ENCODE measurements at regions not wholly inside any gene's neighbourhood (a gene's known extent, or its start where the extent isn't known, plus 50 kb on each side); places are given as distances from the start of the nearest gene placed in this dataset.

DNA sequence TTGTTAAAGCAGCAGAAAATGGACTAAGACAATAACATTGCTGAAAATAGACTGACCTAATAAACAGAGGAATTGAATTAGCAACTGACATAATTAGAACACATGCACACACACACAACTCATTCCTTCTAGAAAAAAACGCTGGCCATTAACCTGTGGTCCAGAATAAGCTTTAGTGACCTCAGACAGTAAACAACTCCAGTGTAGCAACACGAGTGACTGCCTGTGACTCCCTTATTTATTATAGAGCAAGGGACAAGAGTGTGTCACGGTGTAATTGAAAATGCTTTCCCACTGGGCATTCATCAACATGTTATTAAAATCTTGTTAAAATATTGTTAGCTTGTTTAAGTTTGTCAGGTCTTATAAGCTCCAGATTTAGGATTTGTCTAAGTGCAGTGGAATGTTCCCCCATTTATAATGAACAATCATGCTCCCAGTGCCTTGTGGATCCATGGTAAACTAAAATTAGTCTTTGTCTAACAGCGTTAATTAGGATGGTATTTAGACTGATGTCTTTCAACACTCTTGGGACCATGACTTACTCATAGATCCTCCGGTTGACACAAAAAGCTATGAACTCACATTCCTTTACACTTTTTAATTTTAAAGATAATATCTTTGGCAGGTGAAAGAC is 111.7 kb upstream of the IRS2 start:
- TF ChIP-seq ISL1 (CRISPR knock-in tag; IDR thresholded peaks at IDR 0.05) (no peak), OSR1 (CRISPR knock-in tag; IDR thresholded peaks at IDR 0.05) (no peak), RARB (CRISPR knock-in tag; IDR thresholded peaks at IDR 0.05) (no peak), ESRRG (CRISPR knock-in tag; IDR thresholded peaks at IDR 0.05) (no peak), ZC3H10 (CRISPR knock-in tag; IDR thresholded peaks at IDR 0.05) (no peak), PATZ1 (CRISPR knock-in tag; IDR thresholded peaks at IDR 0.05; ENCODE audit: borderline replicate concordance) (no peak)
- TF ChIP-seq, protein P1, sequence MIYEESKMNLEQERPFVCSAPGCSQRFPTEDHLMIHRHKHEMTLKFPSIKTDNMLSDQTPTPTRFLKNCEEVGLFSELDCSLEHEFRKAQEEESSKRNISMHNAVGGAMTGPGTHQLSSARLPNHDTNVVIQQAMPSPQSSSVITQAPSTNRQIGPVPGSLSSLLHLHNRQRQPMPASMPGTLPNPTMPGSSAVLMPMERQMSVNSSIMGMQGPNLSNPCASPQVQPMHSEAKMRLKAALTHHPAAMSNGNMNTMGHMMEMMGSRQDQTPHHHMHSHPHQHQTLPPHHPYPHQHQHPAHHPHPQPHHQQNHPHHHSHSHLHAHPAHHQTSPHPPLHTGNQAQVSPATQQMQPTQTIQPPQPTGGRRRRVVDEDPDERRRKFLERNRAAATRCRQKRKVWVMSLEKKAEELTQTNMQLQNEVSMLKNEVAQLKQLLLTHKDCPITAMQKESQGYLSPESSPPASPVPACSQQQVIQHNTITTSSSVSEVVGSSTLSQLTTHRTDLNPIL (CRISPR knock-in tag; IDR thresholded peaks at IDR 0.05; ENCODE audit: low read depth): no peak
- ATAC-seq: no peak

DNA sequence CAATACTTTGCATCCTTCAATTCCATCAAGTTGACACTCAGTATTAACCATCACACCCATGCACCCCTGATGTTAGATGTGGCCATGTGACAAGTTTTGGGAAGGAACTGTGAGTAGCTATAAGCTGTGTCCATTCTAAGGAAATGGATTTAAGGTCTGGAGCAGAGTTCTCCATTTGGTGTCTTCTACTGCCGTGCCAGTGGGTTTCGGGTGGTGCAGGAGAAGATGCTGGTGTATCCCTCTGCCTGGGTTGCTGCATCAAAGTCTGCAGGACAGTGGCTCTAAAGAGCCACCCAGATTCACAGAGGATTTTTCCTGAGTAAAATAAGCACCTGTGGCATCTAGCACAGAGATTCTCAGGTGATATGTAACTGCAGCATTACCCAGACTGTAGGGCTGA is 105.7 kb upstream of the IRS2 start:
- no peak for ATAC-seq
- TF ChIP-seq ISL1 (CRISPR knock-in tag; IDR thresholded peaks at IDR 0.05) (no peak), ARNTL (CRISPR knock-in tag; IDR thresholded peaks at IDR 0.05; ENCODE audit: borderline replicate concordance, low read depth) (no peak), TOX (CRISPR knock-in tag; IDR thresholded peaks at IDR 0.05; ENCODE audit: borderline replicate concordance) (no peak), TCF4 (CRISPR knock-in tag; IDR thresholded peaks at IDR 0.05; ENCODE audit: borderline replicate concordance) (no peak), ZNF565 (CRISPR knock-in tag; conservative IDR thresholded peaks at IDR 0.05; ENCODE audit: low read depth) (no peak), CSDC2 (CRISPR knock-in tag; IDR thresholded peaks at IDR 0.05) (no peak), ZFP3 (CRISPR knock-in tag; IDR thresholded peaks at IDR 0.05) (no peak), OSR1 (CRISPR knock-in tag; IDR thresholded peaks at IDR 0.05) (no peak), BACH2 (CRISPR knock-in tag; IDR thresholded peaks at IDR 0.05; ENCODE audit: borderline replicate concordance) (no peak), SNAI2 (CRISPR knock-in tag; IDR thresholded peaks at IDR 0.05) (no peak), ZC3H10 (CRISPR knock-in tag; IDR thresholded peaks at IDR 0.05) (no peak), PATZ1 (CRISPR knock-in tag; IDR thresholded peaks at IDR 0.05; ENCODE audit: borderline replicate concordance) (no peak), PPARA (CRISPR knock-in tag; IDR thresholded peaks at IDR 0.05; ENCODE audit: borderline replicate concordance) (no peak), RARB (CRISPR knock-in tag; IDR thresholded peaks at IDR 0.05) (no peak), GLIS3 (CRISPR knock-in tag; IDR thresholded peaks at IDR 0.05) (no peak), ZNF8 (CRISPR knock-in tag; IDR thresholded peaks at IDR 0.05) (no peak)
- TF ChIP-seq, protein P2, sequence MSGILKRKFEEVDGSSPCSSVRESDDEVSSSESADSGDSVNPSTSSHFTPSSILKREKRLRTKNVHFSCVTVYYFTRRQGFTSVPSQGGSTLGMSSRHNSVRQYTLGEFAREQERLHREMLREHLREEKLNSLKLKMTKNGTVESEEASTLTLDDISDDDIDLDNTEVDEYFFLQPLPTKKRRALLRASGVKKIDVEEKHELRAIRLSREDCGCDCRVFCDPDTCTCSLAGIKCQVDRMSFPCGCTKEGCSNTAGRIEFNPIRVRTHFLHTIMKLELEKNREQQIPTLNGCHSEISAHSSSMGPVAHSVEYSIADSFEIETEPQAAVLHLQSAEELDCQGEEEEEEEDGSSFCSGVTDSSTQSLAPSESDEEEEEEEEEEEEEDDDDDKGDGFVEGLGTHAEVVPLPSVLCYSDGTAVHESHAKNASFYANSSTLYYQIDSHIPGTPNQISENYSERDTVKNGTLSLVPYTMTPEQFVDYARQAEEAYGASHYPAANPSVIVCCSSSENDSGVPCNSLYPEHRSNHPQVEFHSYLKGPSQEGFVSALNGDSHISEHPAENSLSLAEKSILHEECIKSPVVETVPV (CRISPR knock-in tag; IDR thresholded peaks at IDR 0.05): no peak
- TF ChIP-seq, protein P3, sequence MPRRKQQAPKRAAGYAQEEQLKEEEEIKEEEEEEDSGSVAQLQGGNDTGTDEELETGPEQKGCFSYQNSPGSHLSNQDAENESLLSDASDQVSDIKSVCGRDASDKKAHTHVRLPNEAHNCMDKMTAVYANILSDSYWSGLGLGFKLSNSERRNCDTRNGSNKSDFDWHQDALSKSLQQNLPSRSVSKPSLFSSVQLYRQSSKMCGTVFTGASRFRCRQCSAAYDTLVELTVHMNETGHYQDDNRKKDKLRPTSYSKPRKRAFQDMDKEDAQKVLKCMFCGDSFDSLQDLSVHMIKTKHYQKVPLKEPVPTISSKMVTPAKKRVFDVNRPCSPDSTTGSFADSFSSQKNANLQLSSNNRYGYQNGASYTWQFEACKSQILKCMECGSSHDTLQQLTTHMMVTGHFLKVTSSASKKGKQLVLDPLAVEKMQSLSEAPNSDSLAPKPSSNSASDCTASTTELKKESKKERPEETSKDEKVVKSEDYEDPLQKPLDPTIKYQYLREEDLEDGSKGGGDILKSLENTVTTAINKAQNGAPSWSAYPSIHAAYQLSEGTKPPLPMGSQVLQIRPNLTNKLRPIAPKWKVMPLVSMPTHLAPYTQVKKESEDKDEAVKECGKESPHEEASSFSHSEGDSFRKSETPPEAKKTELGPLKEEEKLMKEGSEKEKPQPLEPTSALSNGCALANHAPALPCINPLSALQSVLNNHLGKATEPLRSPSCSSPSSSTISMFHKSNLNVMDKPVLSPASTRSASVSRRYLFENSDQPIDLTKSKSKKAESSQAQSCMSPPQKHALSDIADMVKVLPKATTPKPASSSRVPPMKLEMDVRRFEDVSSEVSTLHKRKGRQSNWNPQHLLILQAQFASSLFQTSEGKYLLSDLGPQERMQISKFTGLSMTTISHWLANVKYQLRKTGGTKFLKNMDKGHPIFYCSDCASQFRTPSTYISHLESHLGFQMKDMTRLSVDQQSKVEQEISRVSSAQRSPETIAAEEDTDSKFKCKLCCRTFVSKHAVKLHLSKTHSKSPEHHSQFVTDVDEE (CRISPR knock-in tag; IDR thresholded peaks at IDR 0.05): no peak
- TF ChIP-seq, protein P1 (CRISPR knock-in tag; IDR thresholded peaks at IDR 0.05; ENCODE audit: low read depth): no peak
